RWPE2 (cell line): ENCODE measurements at regions not wholly inside any gene's neighbourhood (a gene's known extent, or its start where the extent isn't known, plus 50 kb on each side); places are given as distances from the start of the nearest gene placed in this dataset.
"Not testable (repeated sequence)": the region's sequence is repeated elsewhere in the genome, so short reads cannot be mapped to it uniquely, and the experiment has no call there.

ENCODE experiments used
- ATAC-seq: fragments of 200-7000 bp; cut with Tn5 transposase; 3 replicates; pipeline ENCODE4 v1.9.1; 2021; ENCODE audit warnings: low read depth
- DNase-seq: peaks from one replicate; pipeline ENCODE4 v3.0.0-alpha.2; 2020; ENCODE audit warnings: low spot score
- H3K27ac ChIP-seq: fragments of 450-650 bp; 2 replicates; pipeline ENCODE4 v1.5.1; 2017; ENCODE audit warnings: mild to moderate bottlenecking; ENCODE audit not compliant: poor library complexity, severe bottlenecking
- H3K27me3 ChIP-seq: fragments of 250-450 bp; sonication (Bioruptor Pico); 2 replicates; pipeline ENCODE4 v1.5.1; 2021; ENCODE audit warnings: mild to moderate bottlenecking, moderate library complexity; ENCODE audit not compliant: insufficient read depth, poor library complexity, severe bottlenecking
- H3K36me3 ChIP-seq: fragments of 250-450 bp; sonication (Bioruptor Pico); 2 replicates; pipeline ENCODE4 v1.5.1; 2020; ENCODE audit warnings: low read depth, mild to moderate bottlenecking, moderate library complexity
- H3K4me1 ChIP-seq: fragments of 250-450 bp; sonication (Bioruptor Pico); 2 replicates; pipeline ENCODE4 v1.5.1; 2021; ENCODE audit warnings: mild to moderate bottlenecking, moderate library complexity; ENCODE audit not compliant: insufficient read depth, poor library complexity, severe bottlenecking
- H3K4me3 ChIP-seq: fragments of 250-450 bp; sonication (Bioruptor Pico); 2 replicates; pipeline ENCODE4 v1.5.1; 2021; ENCODE audit warnings: mild to moderate bottlenecking, moderate library complexity; ENCODE audit not compliant: severe bottlenecking
- H3K9me3 ChIP-seq: fragments of 250-450 bp; sonication (Bioruptor Pico); 2 replicates; pipeline ENCODE4 v1.5.1; 2021; ENCODE audit warnings: mild to moderate bottlenecking, moderate library complexity; ENCODE audit not compliant: severe bottlenecking
- CTCF ChIP-seq: fragments of 450-650 bp; IDR thresholded peaks from one replicate; pipeline ENCODE4 v1.5.1; 2017; ENCODE audit warnings: mild to moderate bottlenecking, moderate library complexity; ENCODE audit not compliant: poor library complexity, severe bottlenecking

GRCh38 chr2:35503738-35504199, 851.8 kb upstream of the CRIM1 start:
- H3K27me3 ChIP-seq, result no peaks in the 10 kb centered on the region
- H3K9me3 ChIP-seq, result no peaks in the 10 kb centered on the region
- ATAC-seq (peak; percentile 81), DNase-seq (no peak)
- H3K4me3 ChIP-seq, result no peak overlapping the region
- peaks cover 16% of the 10 kb centered on the region for H3K4me1 ChIP-seq
- H3K36me3 ChIP-seq, result no peaks in the 10 kb centered on the region
- H3K27ac ChIP-seq, result peak overlapping the region; percentile 49
- no peak for TF ChIP-seq CTCF

GRCh38 chr2:35503311-35503710, 852.3 kb upstream of the CRIM1 start:
- Histone ChIP-seq H3K4me3 (no peak overlapping the region), H3K4me1 (peaks cover 16% of the 10 kb centered on the region), H3K9me3 (no peaks in the 10 kb centered on the region), H3K36me3 (no peaks in the 10 kb centered on the region), H3K27me3 (no peaks in the 10 kb centered on the region), H3K27ac (peak overlapping the region; percentile 49)
- peak; percentile 55 for ATAC-seq
- no peak for TF ChIP-seq CTCF
- no peak for DNase-seq

GRCh38 chr2:35501076-35501475, 854.5 kb upstream of the CRIM1 start:
- no peak for DNase-seq
- Histone ChIP-seq H3K27me3 (no peaks in the 10 kb centered on the region), H3K36me3 (no peaks in the 10 kb centered on the region), H3K9me3 (no peaks in the 10 kb centered on the region), H3K4me3 (no peak overlapping the region), H3K27ac (no peak overlapping the region), H3K4me1 (peaks cover 16% of the 10 kb centered on the region)
- no peak for TF ChIP-seq CTCF
- ATAC-seq, result peak; percentile 64; the same call in 2 of the 3 replicates

- DNase-seq (no peak), ATAC-seq (no peak)
- H3K4me3 ChIP-seq, result no peak overlapping the region
- no peaks in the 10 kb centered on the region for H3K36me3 ChIP-seq
- H3K27ac ChIP-seq, result no peak overlapping the region
- H3K27me3 ChIP-seq, result no peaks in the 10 kb centered on the region
- no peaks in the 10 kb centered on the region for H3K9me3 ChIP-seq
- H3K4me1 ChIP-seq, result no peaks in the 10 kb centered on the region
- TF ChIP-seq CTCF, result no peak
Observed at GRCh38 chr2:35496022-35496421, 859.6 kb upstream of the CRIM1 start.

GRCh38 chr2:35495182-35495581, 860.4 kb upstream of the CRIM1 start:
- DNase-seq, result no peak
- TF ChIP-seq CTCF, result no peak
- H3K4me1 ChIP-seq, result no peaks in the 10 kb centered on the region
- H3K27ac ChIP-seq, result no peak overlapping the region
- H3K27me3 ChIP-seq, result no peaks in the 10 kb centered on the region
- H3K4me3 ChIP-seq, result no peak overlapping the region
- H3K9me3 ChIP-seq, result no peaks in the 10 kb centered on the region
- no peak for ATAC-seq
- no peaks in the 10 kb centered on the region for H3K36me3 ChIP-seq

GRCh38 chr2:35478121-35478520, 877.5 kb upstream of the CRIM1 start:
- peaks cover 18% of the 10 kb centered on the region for H3K27me3 ChIP-seq
- not testable (repeated sequence) for H3K27ac ChIP-seq, H3K4me3 ChIP-seq, H3K4me1 ChIP-seq, DNase-seq, H3K36me3 ChIP-seq, ATAC-seq, H3K9me3 ChIP-seq
